ENCODE measurements at regions not wholly inside any gene's neighbourhood (a gene's known extent, or its start where the extent isn't known, plus 50 kb on each side); places are given as distances from the start of the nearest gene placed in this dataset.

- H3K27me3 ChIP-seq (ENCODE audit: insufficient read depth, low read length) = peaks cover 4% of the 10 kb centered on the region
- no peaks in the 10 kb centered on the region for H3K4me1 ChIP-seq (ENCODE audit: insufficient read depth, low read length)
- H3K27ac ChIP-seq (ENCODE audit: low read depth, low read length) = no peak overlapping the region
- H3K4me3 ChIP-seq (ENCODE audit: insufficient read depth, low read length) = no peak overlapping the region
- no peaks in the 10 kb centered on the region for H4K20me1 ChIP-seq (ENCODE audit: insufficient read depth, low read length)
- H3K4me2 ChIP-seq (ENCODE audit: insufficient read depth, low read length) = no peak overlapping the region
- no peaks in the 10 kb centered on the region for H3K79me2 ChIP-seq (ENCODE audit: insufficient read depth, low read length)
- no peaks in the 10 kb centered on the region for H3K9me3 ChIP-seq (ENCODE audit: low read depth, low read length)
- H2AFZ ChIP-seq (ENCODE audit: low read length) = no peak overlapping the region
- H3K36me3 ChIP-seq (ENCODE audit: insufficient read depth, low read length) = no peaks in the 10 kb centered on the region
- TF ChIP-seq CTCF (IDR thresholded peaks at IDR 0.05; ENCODE audit: extremely low read depth, low read depth, low read length) = no peak
- DNase-seq (ENCODE audit: insufficient read length, low spot score, missing footprints) = no peak
Observed at GRCh38 chr2:47990503-47990902, 84.2 kb upstream of the FBXO11 start.

GRCh38 chr2:47992671-47993070, 86.4 kb upstream of the FBXO11 start:
- no peak for TF ChIP-seq CTCF (IDR thresholded peaks at IDR 0.05; ENCODE audit: extremely low read depth, low read depth, low read length)
- no peak overlapping the region for H2AFZ ChIP-seq (ENCODE audit: low read length)
- H3K27ac ChIP-seq (ENCODE audit: low read depth, low read length) = no peak overlapping the region
- H4K20me1 ChIP-seq (ENCODE audit: insufficient read depth, low read length) = no peaks in the 10 kb centered on the region
- peaks cover 4% of the 10 kb centered on the region for H3K27me3 ChIP-seq (ENCODE audit: insufficient read depth, low read length)
- H3K36me3 ChIP-seq (ENCODE audit: insufficient read depth, low read length) = no peaks in the 10 kb centered on the region
- H3K9me3 ChIP-seq (ENCODE audit: low read depth, low read length) = no peaks in the 10 kb centered on the region
- no peak overlapping the region for H3K4me2 ChIP-seq (ENCODE audit: insufficient read depth, low read length)
- no peaks in the 10 kb centered on the region for H3K4me1 ChIP-seq (ENCODE audit: insufficient read depth, low read length)
- no peak overlapping the region for H3K4me3 ChIP-seq (ENCODE audit: insufficient read depth, low read length)
- no peak for DNase-seq (ENCODE audit: insufficient read length, low spot score, missing footprints)
- H3K79me2 ChIP-seq (ENCODE audit: insufficient read depth, low read length) = no peaks in the 10 kb centered on the region

GRCh38 chr2:47996808-47997207, 90.5 kb upstream of the FBXO11 start:
- DNase-seq (ENCODE audit: insufficient read length, low spot score, missing footprints) = no peak
- H4K20me1 ChIP-seq (ENCODE audit: insufficient read depth, low read length) = no peaks in the 10 kb centered on the region
- H2AFZ ChIP-seq (ENCODE audit: low read length) = no peak overlapping the region
- no peak overlapping the region for H3K4me3 ChIP-seq (ENCODE audit: insufficient read depth, low read length)
- no peaks in the 10 kb centered on the region for H3K27me3 ChIP-seq (ENCODE audit: insufficient read depth, low read length)
- no peak for TF ChIP-seq CTCF (IDR thresholded peaks at IDR 0.05; ENCODE audit: extremely low read depth, low read depth, low read length)
- no peaks in the 10 kb centered on the region for H3K9me3 ChIP-seq (ENCODE audit: low read depth, low read length)
- H3K4me2 ChIP-seq (ENCODE audit: insufficient read depth, low read length) = no peak overlapping the region
- H3K27ac ChIP-seq (ENCODE audit: low read depth, low read length) = no peak overlapping the region
- no peaks in the 10 kb centered on the region for H3K36me3 ChIP-seq (ENCODE audit: insufficient read depth, low read length)
- H3K4me1 ChIP-seq (ENCODE audit: insufficient read depth, low read length) = no peaks in the 10 kb centered on the region
- no peaks in the 10 kb centered on the region for H3K79me2 ChIP-seq (ENCODE audit: insufficient read depth, low read length)

- Histone ChIP-seq H3K27ac (ENCODE audit: low read depth, low read length) (no peak overlapping the region), H3K27me3 (ENCODE audit: insufficient read depth, low read length) (no peaks in the 10 kb centered on the region), H3K79me2 (ENCODE audit: insufficient read depth, low read length) (no peaks in the 10 kb centered on the region), H3K9me3 (ENCODE audit: low read depth, low read length) (no peaks in the 10 kb centered on the region), H3K4me3 (ENCODE audit: insufficient read depth, low read length) (no peak overlapping the region), H2AFZ (ENCODE audit: low read length) (no peak overlapping the region), H4K20me1 (ENCODE audit: insufficient read depth, low read length) (no peaks in the 10 kb centered on the region), H3K4me2 (ENCODE audit: insufficient read depth, low read length) (no peak overlapping the region), H3K4me1 (ENCODE audit: insufficient read depth, low read length) (no peaks in the 10 kb centered on the region), H3K36me3 (ENCODE audit: insufficient read depth, low read length) (no peaks in the 10 kb centered on the region)
- no peak for TF ChIP-seq CTCF (IDR thresholded peaks at IDR 0.05; ENCODE audit: extremely low read depth, low read depth, low read length)
- DNase-seq (ENCODE audit: insufficient read length, low spot score, missing footprints) = no peak
Observed at GRCh38 chr2:47999512-47999911, 93.2 kb upstream of the FBXO11 start.

Measured in osteoblast (primary cell).